IMR-90 (cell line): ENCODE measurements at regions not wholly inside any gene's neighbourhood (a gene's known extent, or its start where the extent isn't known, plus 50 kb on each side); places are given as distances from the start of the nearest gene placed in this dataset.

Source experiments
- microRNA-seq, 2 experiments: library from miRNA; stranded (forward) in 1 of 2; unstranded in 1 of 2; fragments of 10-50 nt in 1 of 2; fragments of <30 nt in 1 of 2; gene quantifications in 1 of 2; microRNA quantifications in 1 of 2; one replicate each; pipeline versions ENCODE3 to v1.1.0; 2013 to 2020; ENCODE audit not compliant: insufficient read depth in 1 of 2, insufficient read length in 1 of 2, unreplicated experiment in 1 of 2
- small RNA-seq, 5 experiments: library from RNA; depleted of rRNA; stranded (forward); fragments of <200 nt; gene quantifications; one replicate each; pipeline ENCODE3, GENCODE V24; 2012

Small RNA genes in the stretch of these regions (microRNA-seq; reads per million reads assigned to microRNA genes)
- gene MIR6760 = 0 reads per million in 2 experiments

Small RNA genes in the stretch of these regions (small RNA-seq; reads per million reads assigned to genes)
- gene MIR6760 = 0 reads per million in 5 experiments
